Testis (tissue), 2 donors: ENCODE measurements at regions not wholly inside any gene's neighbourhood (a gene's known extent, or its start where the extent isn't known, plus 50 kb on each side); places are given as distances from the start of the nearest gene placed in this dataset.

Experiments used
- DNase-seq: peaks from one replicate; pipeline ENCODE4 v3.0.0-alpha.2; 2019
- H3K27ac ChIP-seq, 2 donors: fragments of 200-600 bp; sonication (generic); one replicate each; pipeline ENCODE4 v1.5.1; 2019
- H3K27me3 ChIP-seq: fragments of 200-600 bp; sonication (generic); one replicate; pipeline ENCODE4 v1.5.1; 2019
- H3K36me3 ChIP-seq: fragments of 200-600 bp; sonication (generic); one replicate; pipeline ENCODE4 v1.5.1; 2017; ENCODE audit warnings: low read depth; ENCODE audit errors: missing control alignments
- H3K4me1 ChIP-seq: fragments of 200-600 bp; sonication (generic); one replicate; pipeline ENCODE4 v1.5.1; 2019
- H3K4me3 ChIP-seq, 2 donors: fragments of 200-600 bp; sonication (generic); one replicate each; pipeline ENCODE4 v1.5.1; 2017 to 2019
- H3K9me3 ChIP-seq: fragments of 200-600 bp; sonication (generic); one replicate; pipeline ENCODE4 v1.5.1; 2017
- POLR2A ChIP-seq: fragments of 450-650 bp; IDR thresholded peaks from one replicate; pipeline ENCODE4 v1.6.1; 2017; ENCODE audit warnings: antibody characterized with exemption, mild to moderate bottlenecking, moderate library complexity
- WGBS, 2 donors: methylation state at CpG; one replicate each; pipeline ENCODE4 v1.1.5; 2018; 5-methylcytosine and 5-hydroxymethylcytosine counted together
- intact Hi-C: fragments of 100-400 bp; cut with DNase I; formaldehyde crosslinking; loops from one replicate; pipeline ENCODE4 v1.15.1; 2023; ENCODE audit warnings: low total_unique reads
- TF ChIP-seq, protein P1 (sequence below), 3 experiments: fragments of 450-650 bp in 2 of 3; fragments of 200-600 bp in 1 of 3; sonication (generic) in 1 of 3; IDR thresholded peaks; one replicate each; pipeline ENCODE4 v1.5.1; 2016 to 2019; ENCODE audit warnings: antibody characterized with exemption in 3 of 3, mild to moderate bottlenecking in 2 of 3, moderate library complexity in 1 of 3

DNA sequence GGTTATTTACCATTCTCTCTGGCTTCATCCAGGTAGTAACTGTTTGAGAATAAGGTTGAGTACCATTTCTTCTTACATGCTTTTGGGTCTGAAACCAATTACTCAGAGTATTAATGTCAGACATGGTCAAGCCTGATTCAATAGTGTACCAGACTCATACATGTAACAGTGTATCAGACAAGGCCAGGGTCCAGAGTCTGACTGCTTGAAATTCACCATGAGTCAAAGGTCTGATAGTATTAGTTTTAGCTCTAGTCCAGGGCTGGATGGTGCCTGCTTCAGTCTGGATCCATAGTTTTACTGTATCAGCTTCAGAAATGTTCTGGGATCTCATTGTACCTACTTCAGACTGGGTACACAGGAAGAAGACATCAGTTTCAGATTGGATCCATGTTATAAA is 394.4 kb downstream of the TSPY10 start:
- Histone ChIP-seq H3K36me3 (no peaks in the 10 kb centered on the region), H3K4me3 (no peak overlapping the region), H3K9me3 (no peaks in the 10 kb centered on the region), H3K27me3 (no peaks in the 10 kb centered on the region), H3K27ac (no peak overlapping the region), H3K4me1 (no peaks in the 10 kb centered on the region)
- intact Hi-C loops = no loop called here
- TF ChIP-seq, protein P1, sequence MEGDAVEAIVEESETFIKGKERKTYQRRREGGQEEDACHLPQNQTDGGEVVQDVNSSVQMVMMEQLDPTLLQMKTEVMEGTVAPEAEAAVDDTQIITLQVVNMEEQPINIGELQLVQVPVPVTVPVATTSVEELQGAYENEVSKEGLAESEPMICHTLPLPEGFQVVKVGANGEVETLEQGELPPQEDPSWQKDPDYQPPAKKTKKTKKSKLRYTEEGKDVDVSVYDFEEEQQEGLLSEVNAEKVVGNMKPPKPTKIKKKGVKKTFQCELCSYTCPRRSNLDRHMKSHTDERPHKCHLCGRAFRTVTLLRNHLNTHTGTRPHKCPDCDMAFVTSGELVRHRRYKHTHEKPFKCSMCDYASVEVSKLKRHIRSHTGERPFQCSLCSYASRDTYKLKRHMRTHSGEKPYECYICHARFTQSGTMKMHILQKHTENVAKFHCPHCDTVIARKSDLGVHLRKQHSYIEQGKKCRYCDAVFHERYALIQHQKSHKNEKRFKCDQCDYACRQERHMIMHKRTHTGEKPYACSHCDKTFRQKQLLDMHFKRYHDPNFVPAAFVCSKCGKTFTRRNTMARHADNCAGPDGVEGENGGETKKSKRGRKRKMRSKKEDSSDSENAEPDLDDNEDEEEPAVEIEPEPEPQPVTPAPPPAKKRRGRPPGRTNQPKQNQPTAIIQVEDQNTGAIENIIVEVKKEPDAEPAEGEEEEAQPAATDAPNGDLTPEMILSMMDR (IDR thresholded peaks at IDR 0.05) = no peak
- TF ChIP-seq POLR2A = no peak
- DNase-seq = no peak

DNA sequence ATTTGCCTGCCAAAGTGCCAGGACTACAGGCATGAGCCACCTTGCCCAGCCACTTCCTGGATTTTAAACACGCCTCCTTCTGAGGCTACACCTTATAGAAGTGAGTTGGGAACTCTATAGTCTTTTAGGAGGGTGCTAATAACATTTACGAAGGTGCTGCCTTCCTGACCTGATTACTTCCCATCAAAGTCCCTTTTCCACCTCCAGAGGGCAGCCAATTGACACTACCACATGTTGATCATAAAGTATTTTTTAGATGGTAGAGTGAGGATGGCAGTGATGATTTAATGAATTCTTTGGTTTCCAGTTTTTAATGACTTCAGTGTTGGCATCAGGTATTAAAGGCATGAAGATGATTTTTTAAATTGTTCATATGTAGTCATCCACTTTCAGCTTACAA is 440.7 kb downstream of the TSPY10 start:
- peak; percentile 15 for DNase-seq
- no peak overlapping the region for H3K27ac ChIP-seq
- 51 to 78% methylated on average over 2 of the region's 2 CpGs for WGBS, 2 donors
- H3K4me3 ChIP-seq = no peak overlapping the region
- intact Hi-C loops = no loop called here
- H3K4me1 ChIP-seq = no peaks in the 10 kb centered on the region
- H3K9me3 ChIP-seq = no peaks in the 10 kb centered on the region
- TF ChIP-seq POLR2A = no peak
- TF ChIP-seq, protein P1 (IDR thresholded peaks at IDR 0.05) = no peak
- H3K27me3 ChIP-seq = no peaks in the 10 kb centered on the region
- H3K36me3 ChIP-seq = no peaks in the 10 kb centered on the region
